Peyer's patch (tissue), 4 donors: ENCODE measurements at regions not wholly inside any gene's neighbourhood (a gene's known extent, or its start where the extent isn't known, plus 50 kb on each side); places are given as distances from the start of the nearest gene placed in this dataset.

Experiments
- DNase-seq, 3 donors: peaks; one replicate each; pipeline ENCODE4 v3.0.0-alpha.2; 2017 to 2019
- H3K27ac ChIP-seq, 4 donors: fragments of 200-600 bp; sonication (generic); one replicate each; pipeline ENCODE4 v1.5.1; 2016 to 2019
- H3K27me3 ChIP-seq, 2 donors: fragments of 200-600 bp; sonication (generic); one replicate each; pipeline ENCODE4 v1.5.1; 2019
- H3K36me3 ChIP-seq, 3 donors: fragments of 200-600 bp; sonication (generic); one replicate each; pipeline ENCODE4 v1.5.1; 2016 to 2019
- H3K4me1 ChIP-seq, 4 donors: fragments of 200-600 bp; sonication (generic); one replicate each; pipeline ENCODE4 v1.5.1; 2016 to 2019
- H3K4me3 ChIP-seq, 4 donors: fragments of 200-600 bp; sonication (generic); 1 replicate in 3 of 4; 2 replicates in 1 of 4; pipeline ENCODE4 v1.5.1; 2016 to 2019; ENCODE audit warnings: mild to moderate bottlenecking in 1 of 4
- H3K9me3 ChIP-seq, 4 donors: fragments of 200-600 bp; sonication (generic); one replicate each; pipeline ENCODE4 v1.5.1; 2016 to 2019; ENCODE audit warnings: mild to moderate bottlenecking in 1 of 4
- CTCF ChIP-seq, 6 experiments: fragments of 450-650 bp in 4 of 6; fragments of 200-600 bp in 2 of 6; sonication (generic) in 1 of 6; IDR thresholded peaks; one replicate each; pipeline ENCODE4 v1.5.1; 2017 to 2019; ENCODE audit warnings: antibody characterized with exemption in 6 of 6, mild to moderate bottlenecking in 3 of 6, moderate library complexity in 1 of 6
- POLR2A ChIP-seq, 2 donors: fragments of 450-650 bp; IDR thresholded peaks; one replicate each; pipeline ENCODE4 v1.5.1; 2017; ENCODE audit warnings: antibody characterized with exemption in 2 of 2, mild to moderate bottlenecking in 2 of 2, moderate library complexity in 2 of 2

GRCh38 chr4:130545171-130545570, 1449.2 kb downstream of the C4orf33 start:
- no peak for DNase-seq
- no peaks in the 10 kb centered on the region for H3K36me3 ChIP-seq
- no peaks in the 10 kb centered on the region for H3K9me3 ChIP-seq
- H3K4me3 ChIP-seq: no peak overlapping the region
- H3K27ac ChIP-seq: no peak overlapping the region
- TF ChIP-seq POLR2A (IDR thresholded peaks at IDR 0.05): no peak
- TF ChIP-seq CTCF (IDR thresholded peaks at IDR 0.05): no peak
- H3K27me3 ChIP-seq: no peaks in the 10 kb centered on the region
- no peaks in the 10 kb centered on the region for H3K4me1 ChIP-seq

DNA sequence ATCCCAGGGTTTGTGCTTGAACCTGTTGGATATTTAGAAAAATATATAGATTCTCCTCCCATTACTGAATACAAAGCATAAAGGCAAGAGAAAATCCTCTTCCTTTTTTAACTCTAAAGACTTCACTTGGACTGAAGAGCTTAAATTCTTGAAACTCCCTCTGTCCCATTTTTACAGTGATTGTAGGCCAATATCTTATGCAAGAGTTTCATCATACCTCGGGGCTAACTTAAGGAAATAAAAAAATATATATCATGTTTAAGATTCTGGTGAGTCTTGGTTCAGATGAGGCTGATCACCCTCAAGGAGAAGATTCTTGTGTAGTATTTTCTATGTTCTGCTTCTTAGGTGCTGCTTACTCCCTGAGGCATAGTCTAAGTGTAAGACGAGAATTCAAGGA, 1449.6 kb downstream of the C4orf33 start:
- no peak for TF ChIP-seq CTCF (IDR thresholded peaks at IDR 0.05)
- no peak for TF ChIP-seq POLR2A (IDR thresholded peaks at IDR 0.05)
- H3K4me1 ChIP-seq: no peaks in the 10 kb centered on the region

DNA sequence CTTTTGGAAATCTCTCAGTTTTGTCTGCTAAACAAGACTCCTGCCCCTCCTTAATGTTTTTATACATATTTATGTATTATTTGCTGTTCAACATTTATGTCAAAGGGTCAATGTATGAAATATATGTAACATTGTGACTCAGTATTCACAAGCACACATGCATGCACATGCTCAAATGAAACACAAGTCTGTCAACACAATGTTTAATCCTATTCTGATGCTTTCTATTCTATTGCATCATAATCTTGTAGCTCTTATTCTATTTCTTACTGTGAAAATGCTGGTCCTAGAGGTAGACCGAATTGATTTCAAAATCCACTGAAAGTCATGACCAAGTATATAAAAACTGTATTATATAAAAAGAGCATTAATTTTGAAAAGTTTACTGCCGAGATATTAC, 1463.3 kb downstream of the C4orf33 start:
- no peak for DNase-seq
- Histone ChIP-seq H3K4me1 (peaks cover 0 to 4% (median 0%) of the 10 kb centered on the region in 4 donors), H3K36me3 (no peaks in the 10 kb centered on the region), H3K27me3 (no peaks in the 10 kb centered on the region), H3K27ac (no peak overlapping the region), H3K9me3 (no peaks in the 10 kb centered on the region), H3K4me3 (no peak overlapping the region)
- TF ChIP-seq CTCF (IDR thresholded peaks at IDR 0.05) (no peak), POLR2A (IDR thresholded peaks at IDR 0.05) (no peak)

More for the DNA sequence above, 1449.6 kb downstream of the C4orf33 start:
- H3K36me3 ChIP-seq: no peaks in the 10 kb centered on the region
- no peak overlapping the region for H3K27ac ChIP-seq
- no peak for DNase-seq
- H3K9me3 ChIP-seq: no peaks in the 10 kb centered on the region
- no peak overlapping the region for H3K4me3 ChIP-seq
- H3K27me3 ChIP-seq: no peaks in the 10 kb centered on the region

GRCh38 chr4:130563185-130563888, 1467.4 kb downstream of the C4orf33 start:
- Histone ChIP-seq H3K4me1 (peaks cover 0 to 4% (median 0%) of the 10 kb centered on the region in 4 donors), H3K4me3 (peak overlapping the region in 1 of 4 donors; percentile 29), H3K9me3 (no peaks in the 10 kb centered on the region), H3K27ac (no peak overlapping the region), H3K27me3 (no peaks in the 10 kb centered on the region), H3K36me3 (no peaks in the 10 kb centered on the region)
- DNase-seq: no peak
- TF ChIP-seq CTCF (IDR thresholded peaks at IDR 0.05): no peak
- no peak for TF ChIP-seq POLR2A (IDR thresholded peaks at IDR 0.05)

DNA sequence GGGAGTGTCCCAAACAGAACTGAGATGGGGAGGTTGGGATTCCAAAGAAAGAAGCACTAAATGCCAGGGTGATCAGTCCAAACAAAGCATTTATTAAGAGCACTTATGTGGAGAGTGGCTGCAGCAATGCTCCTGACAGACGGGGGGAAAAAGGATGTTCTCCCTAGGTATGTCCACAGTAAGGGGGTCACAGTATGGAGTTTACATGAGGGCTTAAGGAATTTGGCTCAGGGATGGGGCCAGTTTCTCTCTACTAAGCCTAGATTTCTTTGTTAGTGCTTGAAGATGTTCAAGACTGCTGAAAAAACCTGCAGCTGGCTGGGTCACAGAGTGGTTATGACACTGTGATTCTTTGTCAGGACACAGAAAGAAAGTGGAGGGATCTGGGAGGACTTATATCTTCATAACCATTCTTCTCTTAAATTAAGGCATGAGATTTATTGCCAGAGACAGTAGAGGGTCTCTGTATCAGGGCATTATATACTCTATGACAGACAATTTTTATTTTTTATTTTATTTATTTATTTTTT, 1468.0 kb downstream of the C4orf33 start:
- no peaks in the 10 kb centered on the region for H3K9me3 ChIP-seq
- peaks cover 0 to 4% (median 0%) of the 10 kb centered on the region in 4 donors for H3K4me1 ChIP-seq
- no peaks in the 10 kb centered on the region for H3K36me3 ChIP-seq
- no peak for TF ChIP-seq POLR2A (IDR thresholded peaks at IDR 0.05)
- no peak for TF ChIP-seq CTCF (IDR thresholded peaks at IDR 0.05)
- H3K27me3 ChIP-seq: no peaks in the 10 kb centered on the region
- no peak for DNase-seq
- peak overlapping the region in 1 of 4 donors; percentile 29 for H3K4me3 ChIP-seq
- no peak overlapping the region for H3K27ac ChIP-seq
